CD4-positive, alpha-beta memory T cell (primary cell): ENCODE measurements at regions not wholly inside any gene's neighbourhood (a gene's known extent, or its start where the extent isn't known, plus 50 kb on each side); places are given as distances from the start of the nearest gene placed in this dataset.

Source experiments
- CTCF ChIA-PET: fragments of 350-600 bp; sonication (Branson Sonifier 250); formaldehyde crosslinking; loops from one replicate; lab custom pipeline; 2021; ENCODE audit warnings: inconsistent platforms; ENCODE audit not compliant: partially characterized antibody; lab: Charles Lee
- POLR2A ChIA-PET: fragments of 350-600 bp; sonication (Branson Sonifier 250); formaldehyde crosslinking; loops from one replicate; lab custom pipeline; 2021; ENCODE audit not compliant: partially characterized antibody; lab: Charles Lee
- DNase-seq, 5 donors: peaks; one replicate each; pipeline versions ENCODE4 v3.0.0 to v3.0.0-alpha.2; 2020 to 2022; ENCODE audit warnings: mixed read lengths in 1 of 5
- H3K27ac ChIP-seq: one replicate; pipeline ENCODE4 v1.7.0; 2013; ENCODE audit warnings: low read depth, low read length
- H3K27me3 ChIP-seq: 2 replicates; pipeline ENCODE4 v1.7.0; 2013; ENCODE audit warnings: mild to moderate bottlenecking, low read length, moderate library complexity; ENCODE audit not compliant: insufficient read depth
- H3K36me3 ChIP-seq: 2 replicates; pipeline ENCODE4 v1.7.0; 2013; ENCODE audit warnings: mild to moderate bottlenecking, low read length, moderate library complexity; ENCODE audit not compliant: insufficient read depth
- H3K4me1 ChIP-seq: 2 replicates; pipeline ENCODE4 v1.7.0; 2013; ENCODE audit warnings: mild to moderate bottlenecking, low read length, moderate library complexity; ENCODE audit not compliant: insufficient read depth
- H3K4me3 ChIP-seq, 2 donors: one replicate each; pipeline ENCODE4 v1.7.0; 2013; ENCODE audit warnings: low read length in 2 of 2, mild to moderate bottlenecking in 1 of 2
- H3K9me3 ChIP-seq, 2 donors: one replicate each; pipeline ENCODE4 v1.7.0; 2013; ENCODE audit warnings: low read length in 2 of 2, control low read depth in 1 of 2; ENCODE audit not compliant: control insufficient read depth in 1 of 2
- H3K27ac Mint-ChIP-seq, 7 donors: one replicate each; pipeline ENCODE4 v1.8.0; 2020 to 2021; ENCODE audit warnings: mixed read lengths in 7 of 7, mild to moderate bottlenecking in 6 of 7, inconsistent platforms in 3 of 7, moderate library complexity in 3 of 7
- H3K27me3 Mint-ChIP-seq, 2 donors: one replicate each; pipeline ENCODE4 v1.8.0; 2020 to 2021; ENCODE audit warnings: mixed read lengths in 2 of 2
- H3K36me3 Mint-ChIP-seq, 2 donors: one replicate each; pipeline ENCODE4 v1.8.0; 2020 to 2021; ENCODE audit warnings: mixed read lengths in 2 of 2, inconsistent platforms in 1 of 2, mild to moderate bottlenecking in 1 of 2
- H3K4me1 Mint-ChIP-seq, 4 donors: one replicate each; pipeline ENCODE4 v1.8.0; 2020 to 2021; ENCODE audit warnings: mixed read lengths in 4 of 4, mild to moderate bottlenecking in 1 of 4
- H3K4me3 Mint-ChIP-seq, 8 donors: one replicate each; pipeline ENCODE4 v1.8.0; 2020 to 2021; ENCODE audit warnings: mixed read lengths in 8 of 8, mild to moderate bottlenecking in 7 of 8, moderate library complexity in 6 of 8, inconsistent platforms in 3 of 8
- H3K9me3 Mint-ChIP-seq, 8 donors: one replicate each; pipeline ENCODE4 v1.8.0; 2020 to 2021; ENCODE audit warnings: mixed read lengths in 8 of 8, mild to moderate bottlenecking in 5 of 8, inconsistent platforms in 3 of 8, moderate library complexity in 1 of 8
- intact Hi-C: fragments of 100-400 bp; cut with micrococcal nuclease; formaldehyde crosslinking; loops from one replicate; pipeline ENCODE4 v1.15.1; 2023

DNA sequence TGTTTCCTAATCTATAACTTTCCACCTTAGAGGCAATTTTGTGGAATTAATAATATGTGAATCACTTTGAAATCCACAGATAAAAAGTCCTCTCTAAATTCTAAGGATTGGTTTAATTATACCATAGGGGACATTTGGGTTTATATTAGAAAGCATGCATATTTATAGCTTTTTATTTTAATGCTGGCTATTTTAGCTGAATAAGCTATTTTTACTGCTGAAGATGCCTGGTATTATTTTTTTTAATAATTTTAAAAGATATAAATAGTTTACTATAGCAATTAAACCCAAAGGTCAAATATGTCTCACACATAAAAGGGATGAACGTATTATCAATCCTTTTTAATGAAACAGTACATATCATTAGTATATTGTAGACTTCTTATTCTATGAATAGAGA is 415.4 kb downstream of the MAGEB5 start:
- Mint-ChIP-seq H3K9me3 (peaks cover 0 to 6% (median under 1%) of the 10 kb centered on the region in 8 donors), H3K36me3 (no peaks in the 10 kb centered on the region), H3K27me3 (no peaks in the 10 kb centered on the region), H3K4me1 (no peaks in the 10 kb centered on the region), H3K4me3 (no peak overlapping the region), H3K27ac (no peak overlapping the region)
- H3K27ac ChIP-seq = no peak overlapping the region
- no peak overlapping the region for H3K4me3 ChIP-seq
- ChIA-PET POLR2A (no interaction called here), CTCF (no interaction called here)
- intact Hi-C loops = no loop called here
- no peaks in the 10 kb centered on the region for H3K9me3 ChIP-seq
- no peaks in the 10 kb centered on the region for H3K4me1 ChIP-seq
- no peaks in the 10 kb centered on the region for H3K27me3 ChIP-seq
- no peak for DNase-seq
- no peaks in the 10 kb centered on the region for H3K36me3 ChIP-seq

DNA sequence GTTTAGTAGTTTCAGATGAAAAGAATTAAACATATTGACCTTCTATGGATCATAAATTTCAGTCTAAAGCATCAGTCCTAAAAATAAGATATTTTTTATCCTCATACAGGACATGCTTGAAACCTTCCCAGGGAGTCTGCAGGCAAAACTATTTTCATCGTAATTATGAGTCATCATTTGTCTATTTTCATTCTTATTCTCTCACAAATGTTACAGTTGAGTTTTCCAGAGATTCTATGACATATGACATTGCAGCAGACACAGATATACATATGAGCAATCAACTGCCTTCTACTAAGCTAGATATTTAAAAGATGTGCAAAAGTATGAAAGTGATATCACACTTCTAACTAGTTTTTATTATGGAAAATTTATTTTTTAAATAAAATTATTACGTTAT is 398.0 kb downstream of the MAGEB5 start:
- no peak for DNase-seq
- Histone ChIP-seq H3K27me3 (no peaks in the 10 kb centered on the region), H3K9me3 (no peaks in the 10 kb centered on the region), H3K27ac (no peak overlapping the region), H3K36me3 (no peaks in the 10 kb centered on the region), H3K4me1 (no peaks in the 10 kb centered on the region), H3K4me3 (no peak overlapping the region)
- Mint-ChIP-seq H3K27me3 (no peaks in the 10 kb centered on the region), H3K36me3 (no peaks in the 10 kb centered on the region), H3K4me3 (no peak overlapping the region), H3K9me3 (peaks cover 0 to 8% (median under 1%) of the 10 kb centered on the region in 8 donors), H3K27ac (no peak overlapping the region), H3K4me1 (no peaks in the 10 kb centered on the region)
- intact Hi-C loops = no loop called here
- POLR2A ChIA-PET = no interaction called here
- CTCF ChIA-PET = no interaction called here

DNA sequence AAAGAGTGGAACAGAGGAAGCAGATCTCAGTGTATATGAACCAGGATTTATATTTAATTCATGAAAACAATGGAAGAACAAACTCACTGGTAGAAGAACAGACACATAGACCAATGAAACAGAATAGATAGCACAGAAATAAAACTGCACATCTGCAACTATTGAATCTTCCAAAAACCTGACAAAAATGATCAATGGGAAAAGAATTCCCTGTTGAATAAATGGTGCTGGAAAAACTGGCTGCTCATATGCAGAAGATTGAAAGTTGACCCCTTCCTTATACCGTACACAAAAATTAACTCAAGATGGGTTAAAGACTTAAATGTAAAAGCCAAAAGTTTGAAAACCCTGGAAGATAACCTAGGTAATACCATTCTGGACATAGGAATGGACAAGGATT is 391.0 kb downstream of the MAGEB5 start:
- Mint-ChIP-seq H3K36me3 (no peaks in the 10 kb centered on the region), H3K4me3 (no peak overlapping the region), H3K27ac (no peak overlapping the region), H3K4me1 (no peaks in the 10 kb centered on the region), H3K27me3 (no peaks in the 10 kb centered on the region), H3K9me3 (peaks cover 0 to 5% (median 0%) of the 10 kb centered on the region in 8 donors)
- H3K4me3 ChIP-seq = no peak overlapping the region
- no peak for DNase-seq
- no peak overlapping the region for H3K27ac ChIP-seq
- no peaks in the 10 kb centered on the region for H3K36me3 ChIP-seq
- ChIA-PET POLR2A (no interaction called here), CTCF (no interaction called here)
- intact Hi-C loops = no loop called here
- H3K4me1 ChIP-seq = no peaks in the 10 kb centered on the region
- no peaks in the 10 kb centered on the region for H3K27me3 ChIP-seq
- no peaks in the 10 kb centered on the region for H3K9me3 ChIP-seq

- H3K4me1 Mint-ChIP-seq = no peaks in the 10 kb centered on the region
- no peak overlapping the region for H3K4me3 ChIP-seq
- ChIA-PET CTCF (no interaction called here), POLR2A (no interaction called here)
- no peak for DNase-seq
- H3K27me3 Mint-ChIP-seq = no peaks in the 10 kb centered on the region
- intact Hi-C loops = no loop called here
- no peak overlapping the region for H3K27ac ChIP-seq
- H3K4me3 Mint-ChIP-seq = no peak overlapping the region
- H3K4me1 ChIP-seq = no peaks in the 10 kb centered on the region
- no peaks in the 10 kb centered on the region for H3K9me3 ChIP-seq
- H3K36me3 Mint-ChIP-seq = no peaks in the 10 kb centered on the region
- no peaks in the 10 kb centered on the region for H3K36me3 ChIP-seq
- H3K27me3 ChIP-seq = no peaks in the 10 kb centered on the region
- H3K27ac Mint-ChIP-seq = no peak overlapping the region
- H3K9me3 Mint-ChIP-seq = no peaks in the 10 kb centered on the region
Observed at GRCh38 chrX:26597981-26598380, 382.0 kb downstream of the MAGEB5 start.

GRCh38 chrX:26590849-26591248 is 374.9 kb downstream of the MAGEB5 start:
- Mint-ChIP-seq H3K36me3 (no peaks in the 10 kb centered on the region), H3K4me3 (no peak overlapping the region), H3K4me1 (no peaks in the 10 kb centered on the region), H3K9me3 (peaks cover 0 to 5% (median 0%) of the 10 kb centered on the region in 8 donors), H3K27me3 (no peaks in the 10 kb centered on the region), H3K27ac (no peak overlapping the region)
- no peak for DNase-seq
- ChIA-PET CTCF (no interaction called here), POLR2A (no interaction called here)
- no peaks in the 10 kb centered on the region for H3K27me3 ChIP-seq
- H3K9me3 ChIP-seq = no peaks in the 10 kb centered on the region
- H3K27ac ChIP-seq = no peak overlapping the region
- no peaks in the 10 kb centered on the region for H3K4me1 ChIP-seq
- H3K36me3 ChIP-seq = no peaks in the 10 kb centered on the region
- intact Hi-C loops = no loop called here
- no peak overlapping the region for H3K4me3 ChIP-seq

GRCh38 chrX:26586570-26586969 is 370.6 kb downstream of the MAGEB5 start:
- H3K9me3 Mint-ChIP-seq = peaks cover 0 to 8% (median 3%) of the 10 kb centered on the region in 8 donors
- Histone ChIP-seq H3K4me1 (no peaks in the 10 kb centered on the region), H3K4me3 (no peak overlapping the region), H3K27ac (no peak overlapping the region), H3K36me3 (no peaks in the 10 kb centered on the region), H3K9me3 (no peaks in the 10 kb centered on the region), H3K27me3 (no peaks in the 10 kb centered on the region)
- H3K27ac Mint-ChIP-seq = no peak overlapping the region
- H3K4me1 Mint-ChIP-seq = no peaks in the 10 kb centered on the region
- DNase-seq = no peak
- H3K4me3 Mint-ChIP-seq = no peak overlapping the region
- H3K36me3 Mint-ChIP-seq = no peaks in the 10 kb centered on the region
- intact Hi-C loops = no loop called here
- H3K27me3 Mint-ChIP-seq = no peaks in the 10 kb centered on the region
- POLR2A ChIA-PET = no interaction called here
- CTCF ChIA-PET = no interaction called here

GRCh38 chrX:26581091-26581490 is 365.1 kb downstream of the MAGEB5 start:
- H3K27me3 Mint-ChIP-seq = no peaks in the 10 kb centered on the region

GRCh38 chrX:26580021-26580420 is 364.1 kb downstream of the MAGEB5 start:
- H3K27me3 ChIP-seq = no peaks in the 10 kb centered on the region
- H3K27ac Mint-ChIP-seq = no peak overlapping the region
- H3K9me3 ChIP-seq = no peaks in the 10 kb centered on the region
- H3K27ac ChIP-seq = no peak overlapping the region
- H3K36me3 ChIP-seq = no peaks in the 10 kb centered on the region
- no peaks in the 10 kb centered on the region for H3K4me1 ChIP-seq
- CTCF ChIA-PET = no interaction called here
- DNase-seq = no peak
- H3K4me3 ChIP-seq = no peak overlapping the region
- no peaks in the 10 kb centered on the region for H3K36me3 Mint-ChIP-seq
- H3K4me3 Mint-ChIP-seq = no peak overlapping the region
- H3K27me3 Mint-ChIP-seq = no peaks in the 10 kb centered on the region
- H3K9me3 Mint-ChIP-seq = peaks cover 0 to 8% (median 0%) of the 10 kb centered on the region in 8 donors
- H3K4me1 Mint-ChIP-seq = no peaks in the 10 kb centered on the region
- POLR2A ChIA-PET = no interaction called here
- intact Hi-C loops = no loop called here

More at GRCh38 chrX:26581091-26581490, 365.1 kb downstream of the MAGEB5 start:
- H3K4me3 ChIP-seq = no peak overlapping the region
- no peak for DNase-seq
- peaks cover 0 to 8% (median 2%) of the 10 kb centered on the region in 8 donors for H3K9me3 Mint-ChIP-seq
- H3K27ac ChIP-seq = no peak overlapping the region
- ChIA-PET CTCF (no interaction called here), POLR2A (no interaction called here)
- no peaks in the 10 kb centered on the region for H3K4me1 ChIP-seq
- no peaks in the 10 kb centered on the region for H3K36me3 Mint-ChIP-seq
- H3K36me3 ChIP-seq = no peaks in the 10 kb centered on the region
- no peaks in the 10 kb centered on the region for H3K9me3 ChIP-seq
- H3K27ac Mint-ChIP-seq = no peak overlapping the region
- no peak overlapping the region for H3K4me3 Mint-ChIP-seq
- intact Hi-C loops = no loop called here
- H3K27me3 ChIP-seq = no peaks in the 10 kb centered on the region
- H3K4me1 Mint-ChIP-seq = no peaks in the 10 kb centered on the region
